NCI-H526 treated with DMSO at 0.1 percent for 48 hours (cell line): ENCODE measurements at regions not wholly inside any gene's neighbourhood (a gene's known extent, or its start where the extent isn't known, plus 50 kb on each side); places are given as distances from the start of the nearest gene placed in this dataset.

Experiments used
- DNase-seq: peaks from one replicate; lab custom pipeline; 2025; lab: John Stamatoyannopoulos, UW

GRCh38 chr4:117326091-117326490, 240.7 kb upstream of the TRAM1L1 start:
- no peak for DNase-seq

GRCh38 chr4:117327491-117327890, 242.1 kb upstream of the TRAM1L1 start:
- no peak for DNase-seq

GRCh38 chr4:117328333-117328732, 243.0 kb upstream of the TRAM1L1 start:
- DNase-seq: no peak

GRCh38 chr4:117331817-117332216, 246.4 kb upstream of the TRAM1L1 start:
- DNase-seq: no peak

GRCh38 chr4:117334451-117335188, 249.2 kb upstream of the TRAM1L1 start:
- no peak for DNase-seq

GRCh38 chr4:117357437-117357836, 272.1 kb upstream of the TRAM1L1 start:
- DNase-seq: no peak

GRCh38 chr4:117357866-117358265, 272.5 kb upstream of the TRAM1L1 start:
- no peak for DNase-seq

GRCh38 chr4:117370944-117371668, 285.7 kb upstream of the TRAM1L1 start:
- no peak for DNase-seq

GRCh38 chr4:117375101-117375500, 289.7 kb upstream of the TRAM1L1 start:
- no peak for DNase-seq

- no peak for DNase-seq
Observed at GRCh38 chr4:117376692-117377091, 291.3 kb upstream of the TRAM1L1 start.

GRCh38 chr4:117378942-117379341, 293.6 kb upstream of the TRAM1L1 start:
- DNase-seq: no peak

GRCh38 chr4:117383468-117383867, 298.1 kb upstream of the TRAM1L1 start:
- DNase-seq: no peak

- no peak for DNase-seq
Observed at GRCh38 chr4:117385526-117385925, 300.1 kb upstream of the TRAM1L1 start.

- DNase-seq: no peak
Observed at GRCh38 chr4:117387072-117387471, 301.7 kb upstream of the TRAM1L1 start.

- DNase-seq: no peak
Observed at GRCh38 chr4:117400039-117400835, 314.9 kb upstream of the TRAM1L1 start.

GRCh38 chr4:117412661-117413060, 327.3 kb upstream of the TRAM1L1 start:
- no peak for DNase-seq

- no peak for DNase-seq
Observed at GRCh38 chr4:117417856-117418255, 332.5 kb upstream of the TRAM1L1 start.

GRCh38 chr4:117420948-117421347, 335.6 kb upstream of the TRAM1L1 start:
- no peak for DNase-seq

- no peak for DNase-seq
Observed at GRCh38 chr4:117421706-117422105, 336.3 kb upstream of the TRAM1L1 start.

GRCh38 chr4:117422297-117422696, 336.9 kb upstream of the TRAM1L1 start:
- DNase-seq: no peak

- DNase-seq: no peak
Observed at GRCh38 chr4:117425636-117426035, 340.3 kb upstream of the TRAM1L1 start.

- no peak for DNase-seq
Observed at GRCh38 chr4:117428536-117428935, 343.2 kb upstream of the TRAM1L1 start.

- DNase-seq: no peak
Observed at GRCh38 chr4:117429061-117429460, 343.7 kb upstream of the TRAM1L1 start.
